Colonic mucosa (tissue), 4 donors: ENCODE measurements at regions not wholly inside any gene's neighbourhood (a gene's known extent, or its start where the extent isn't known, plus 50 kb on each side); places are given as distances from the start of the nearest gene placed in this dataset.

ENCODE experiments used
- DNase-seq: peaks from one replicate; pipeline ENCODE4 v3.0.0-alpha.2; 2020
- H3K27ac ChIP-seq: fragments of 200-600 bp; one replicate; pipeline ENCODE4 v1.8.0; 2021
- H3K27me3 ChIP-seq: fragments of 200-600 bp; one replicate; pipeline ENCODE4 v1.8.0; 2021
- H3K36me3 ChIP-seq: fragments of 200-600 bp; one replicate; pipeline ENCODE4 v1.8.0; 2021
- H3K4me1 ChIP-seq: fragments of 200-600 bp; one replicate; pipeline ENCODE4 v1.8.0; 2021; ENCODE audit warnings: mild to moderate bottlenecking
- H3K4me3 ChIP-seq: fragments of 200-600 bp; one replicate; pipeline ENCODE4 v1.8.0; 2021
- H3K9ac ChIP-seq, 2 donors: one replicate each; pipeline ENCODE4 v1.7.0; 2013; ENCODE audit warnings: control low read depth in 2 of 2, low read depth in 2 of 2, low read length in 2 of 2
- H3K9me3 ChIP-seq: fragments of 200-600 bp; one replicate; pipeline ENCODE4 v1.8.0; 2021
- CTCF ChIP-seq: fragments of 200-600 bp; IDR thresholded peaks from one replicate; pipeline ENCODE4 v1.8.0; 2022; ENCODE audit warnings: antibody characterized with exemption, mild to moderate bottlenecking
- intact Hi-C: fragments of 100-400 bp; cut with DNase I; formaldehyde crosslinking; loops from one replicate; pipeline ENCODE4 v1.14.1; 2022
- donor health status: healthy.
- donor health status: DM: no; HTN: no; CAD: no.
- donor health status: DM: no; HTN: no; CAD: no.

- DNase-seq, result no peak
- no peaks in the 10 kb centered on the region for H3K4me1 ChIP-seq
- H3K9ac ChIP-seq, result no peak overlapping the region
- H3K27me3 ChIP-seq, result no peaks in the 10 kb centered on the region
- no peak overlapping the region for H3K27ac ChIP-seq
- H3K4me3 ChIP-seq, result no peak overlapping the region
- no peaks in the 10 kb centered on the region for H3K9me3 ChIP-seq
- intact Hi-C loops, result no loop called here
- H3K36me3 ChIP-seq, result no peaks in the 10 kb centered on the region
- no peak for TF ChIP-seq CTCF
Measured at GRCh38 chr11:128328955-128329551, 258.3 kb downstream of the ETS1 start.

- no peak overlapping the region for H3K27ac ChIP-seq
- no peaks in the 10 kb centered on the region for H3K36me3 ChIP-seq
- H3K27me3 ChIP-seq, result no peaks in the 10 kb centered on the region
- no peaks in the 10 kb centered on the region for H3K9me3 ChIP-seq
- DNase-seq, result no peak
- TF ChIP-seq CTCF, result no peak
- intact Hi-C loops, result no loop called here
- no peaks in the 10 kb centered on the region for H3K4me1 ChIP-seq
- H3K9ac ChIP-seq, result no peak overlapping the region
- H3K4me3 ChIP-seq, result no peak overlapping the region
Measured at GRCh38 chr11:128327274-128327673, 260.1 kb downstream of the ETS1 start.

GRCh38 chr11:128326791-128327190 is 260.6 kb downstream of the ETS1 start:
- H3K27ac ChIP-seq, result no peak overlapping the region
- TF ChIP-seq CTCF, result no peak
- no peaks in the 10 kb centered on the region for H3K9me3 ChIP-seq
- no peaks in the 10 kb centered on the region for H3K36me3 ChIP-seq
- no peak overlapping the region for H3K4me3 ChIP-seq
- no peak for DNase-seq
- no peaks in the 10 kb centered on the region for H3K4me1 ChIP-seq
- H3K27me3 ChIP-seq, result no peaks in the 10 kb centered on the region
- intact Hi-C loops, result no loop called here
- H3K9ac ChIP-seq, result no peak overlapping the region

- Histone ChIP-seq H3K4me3 (no peak overlapping the region), H3K9ac (no peak overlapping the region), H3K27ac (peak overlapping the region; percentile 29), H3K36me3 (no peaks in the 10 kb centered on the region), H3K4me1 (no peaks in the 10 kb centered on the region), H3K9me3 (no peaks in the 10 kb centered on the region), H3K27me3 (no peaks in the 10 kb centered on the region)
- DNase-seq, result no peak
- intact Hi-C loops, result no loop called here
- no peak for TF ChIP-seq CTCF
Measured at GRCh38 chr11:128324531-128325141, 262.7 kb downstream of the ETS1 start.

GRCh38 chr11:128324051-128324481 is 263.3 kb downstream of the ETS1 start:
- Histone ChIP-seq H3K27me3 (no peaks in the 10 kb centered on the region), H3K4me3 (no peak overlapping the region), H3K36me3 (no peaks in the 10 kb centered on the region), H3K9me3 (no peaks in the 10 kb centered on the region), H3K4me1 (no peaks in the 10 kb centered on the region), H3K27ac (peak overlapping the region; percentile 29), H3K9ac (peak overlapping the region in 1 of 2 donors; percentile 39)
- no peak for DNase-seq
- no peak for TF ChIP-seq CTCF
- intact Hi-C loops, result no loop called here
